ENCODE measurements at regions not wholly inside any gene's neighbourhood (a gene's known extent, or its start where the extent isn't known, plus 50 kb on each side); places are given as distances from the start of the nearest gene placed in this dataset.

DNA sequence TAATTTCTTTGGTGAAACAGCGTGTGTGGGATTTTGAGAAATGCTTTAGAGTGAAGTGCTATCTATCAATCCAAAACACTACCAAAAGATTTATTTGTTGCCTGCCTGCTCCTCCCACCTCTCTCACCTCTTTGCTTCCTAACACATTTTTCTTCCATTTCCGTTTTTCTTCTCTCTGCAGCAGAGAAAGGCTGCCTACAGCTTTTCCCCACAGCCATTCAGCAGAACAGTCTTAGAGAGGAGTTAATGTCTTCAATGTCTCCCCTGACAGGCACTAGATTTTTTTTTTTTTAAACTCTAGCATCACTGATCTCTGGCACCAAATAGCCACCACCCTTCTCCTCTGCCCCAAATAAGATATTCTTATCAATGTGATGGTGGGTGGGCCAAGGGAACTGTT, 327.8 kb upstream of the MAN1A1 start:
- no peak overlapping the region for H3K9ac ChIP-seq (ENCODE audit: low read length)
- H3K9me3 ChIP-seq (ENCODE audit: low read length): no peaks in the 10 kb centered on the region
- H3F3A ChIP-seq (ENCODE audit: insufficient read depth, low read length, poor library complexity, severe bottlenecking): no peaks in the 10 kb centered on the region
- H3K4me2 ChIP-seq (ENCODE audit: low read length): no peak overlapping the region
- H3K27ac ChIP-seq (ENCODE audit: low read length): no peak overlapping the region
- no peak for TF ChIP-seq MXI1 (conservative IDR thresholded peaks at IDR 0.05; ENCODE audit: poor library complexity, severe bottlenecking)
- no peak for TF ChIP-seq SMC3 (conservative IDR thresholded peaks at IDR 0.05; ENCODE audit: poor library complexity)
- no peak for TF ChIP-seq RAD21 (conservative IDR thresholded peaks at IDR 0.05)
- no peak for TF ChIP-seq EP300 (conservative IDR thresholded peaks at IDR 0.05; ENCODE audit: poor library complexity, severe bottlenecking)
- H3K27me3 ChIP-seq (ENCODE audit: insufficient read depth, low read depth, low read length): no peaks in the 10 kb centered on the region
- H3K79me2 ChIP-seq (replicated peaks; ENCODE audit: insufficient read depth, low read length): no peaks in the 10 kb centered on the region
- no peak overlapping the region for H3K4me3 ChIP-seq (ENCODE audit: low read length)
- H4K20me1 ChIP-seq (ENCODE audit: insufficient read depth): no peaks in the 10 kb centered on the region
- H3K36me3 ChIP-seq (ENCODE audit: insufficient read depth, low read length): no peaks in the 10 kb centered on the region
- no peaks in the 10 kb centered on the region for H3K9me2 ChIP-seq (ENCODE audit: insufficient read depth, low read length)
- H2AFZ ChIP-seq (ENCODE audit: low read depth, low read length): no peak overlapping the region

DNA sequence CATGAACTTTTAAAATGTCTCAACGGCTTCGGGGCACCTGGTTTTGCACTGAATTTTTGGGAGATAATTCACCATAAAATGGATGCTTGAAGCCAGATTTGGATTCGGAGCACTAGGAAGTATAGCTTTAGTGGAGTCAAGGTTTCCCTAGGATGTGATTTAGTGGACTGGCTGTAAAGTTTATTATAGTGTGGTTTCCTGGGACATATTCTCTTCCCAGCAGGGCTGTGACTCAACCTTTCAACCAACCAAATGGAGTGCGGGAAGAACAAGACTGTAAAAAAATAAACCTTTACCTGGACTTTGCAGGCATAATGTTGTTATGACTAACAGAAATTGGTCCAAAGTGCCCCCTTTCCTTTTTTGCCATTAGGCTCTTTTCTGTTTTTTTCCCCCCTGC, 327.4 kb upstream of the MAN1A1 start:
- no peak overlapping the region for H3K27ac ChIP-seq (ENCODE audit: low read length)
- no peaks in the 10 kb centered on the region for H4K20me1 ChIP-seq (ENCODE audit: insufficient read depth)
- H3K4me2 ChIP-seq (ENCODE audit: low read length): no peak overlapping the region
- no peak overlapping the region for H3K4me3 ChIP-seq (ENCODE audit: low read length)
- H3K9ac ChIP-seq (ENCODE audit: low read length): no peak overlapping the region
- H2AFZ ChIP-seq (ENCODE audit: low read depth, low read length): no peak overlapping the region
- TF ChIP-seq, protein P1, sequence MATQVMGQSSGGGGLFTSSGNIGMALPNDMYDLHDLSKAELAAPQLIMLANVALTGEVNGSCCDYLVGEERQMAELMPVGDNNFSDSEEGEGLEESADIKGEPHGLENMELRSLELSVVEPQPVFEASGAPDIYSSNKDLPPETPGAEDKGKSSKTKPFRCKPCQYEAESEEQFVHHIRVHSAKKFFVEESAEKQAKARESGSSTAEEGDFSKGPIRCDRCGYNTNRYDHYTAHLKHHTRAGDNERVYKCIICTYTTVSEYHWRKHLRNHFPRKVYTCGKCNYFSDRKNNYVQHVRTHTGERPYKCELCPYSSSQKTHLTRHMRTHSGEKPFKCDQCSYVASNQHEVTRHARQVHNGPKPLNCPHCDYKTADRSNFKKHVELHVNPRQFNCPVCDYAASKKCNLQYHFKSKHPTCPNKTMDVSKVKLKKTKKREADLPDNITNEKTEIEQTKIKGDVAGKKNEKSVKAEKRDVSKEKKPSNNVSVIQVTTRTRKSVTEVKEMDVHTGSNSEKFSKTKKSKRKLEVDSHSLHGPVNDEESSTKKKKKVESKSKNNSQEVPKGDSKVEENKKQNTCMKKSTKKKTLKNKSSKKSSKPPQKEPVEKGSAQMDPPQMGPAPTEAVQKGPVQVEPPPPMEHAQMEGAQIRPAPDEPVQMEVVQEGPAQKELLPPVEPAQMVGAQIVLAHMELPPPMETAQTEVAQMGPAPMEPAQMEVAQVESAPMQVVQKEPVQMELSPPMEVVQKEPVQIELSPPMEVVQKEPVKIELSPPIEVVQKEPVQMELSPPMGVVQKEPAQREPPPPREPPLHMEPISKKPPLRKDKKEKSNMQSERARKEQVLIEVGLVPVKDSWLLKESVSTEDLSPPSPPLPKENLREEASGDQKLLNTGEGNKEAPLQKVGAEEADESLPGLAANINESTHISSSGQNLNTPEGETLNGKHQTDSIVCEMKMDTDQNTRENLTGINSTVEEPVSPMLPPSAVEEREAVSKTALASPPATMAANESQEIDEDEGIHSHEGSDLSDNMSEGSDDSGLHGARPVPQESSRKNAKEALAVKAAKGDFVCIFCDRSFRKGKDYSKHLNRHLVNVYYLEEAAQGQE (IDR thresholded peaks at IDR 0.05; ENCODE audit: borderline replicate concordance): no peak
- TF ChIP-seq TAF1 (IDR thresholded peaks at IDR 0.05; ENCODE audit: low read depth) (no peak), EP300 (conservative IDR thresholded peaks at IDR 0.05; ENCODE audit: poor library complexity, severe bottlenecking) (no peak), EZH2 (IDR thresholded peaks at IDR 0.05; ENCODE audit: borderline replicate concordance, insufficient read depth, low read length, poor library complexity, severe bottlenecking) (no peak), POLR2AphosphoS5 (IDR thresholded peaks at IDR 0.05) (no peak), MXI1 (conservative IDR thresholded peaks at IDR 0.05; ENCODE audit: poor library complexity, severe bottlenecking) (no peak), SMC3 (conservative IDR thresholded peaks at IDR 0.05; ENCODE audit: poor library complexity) (no peak), RAD21 (conservative IDR thresholded peaks at IDR 0.05) (no peak)
- TF ChIP-seq, protein P2, sequence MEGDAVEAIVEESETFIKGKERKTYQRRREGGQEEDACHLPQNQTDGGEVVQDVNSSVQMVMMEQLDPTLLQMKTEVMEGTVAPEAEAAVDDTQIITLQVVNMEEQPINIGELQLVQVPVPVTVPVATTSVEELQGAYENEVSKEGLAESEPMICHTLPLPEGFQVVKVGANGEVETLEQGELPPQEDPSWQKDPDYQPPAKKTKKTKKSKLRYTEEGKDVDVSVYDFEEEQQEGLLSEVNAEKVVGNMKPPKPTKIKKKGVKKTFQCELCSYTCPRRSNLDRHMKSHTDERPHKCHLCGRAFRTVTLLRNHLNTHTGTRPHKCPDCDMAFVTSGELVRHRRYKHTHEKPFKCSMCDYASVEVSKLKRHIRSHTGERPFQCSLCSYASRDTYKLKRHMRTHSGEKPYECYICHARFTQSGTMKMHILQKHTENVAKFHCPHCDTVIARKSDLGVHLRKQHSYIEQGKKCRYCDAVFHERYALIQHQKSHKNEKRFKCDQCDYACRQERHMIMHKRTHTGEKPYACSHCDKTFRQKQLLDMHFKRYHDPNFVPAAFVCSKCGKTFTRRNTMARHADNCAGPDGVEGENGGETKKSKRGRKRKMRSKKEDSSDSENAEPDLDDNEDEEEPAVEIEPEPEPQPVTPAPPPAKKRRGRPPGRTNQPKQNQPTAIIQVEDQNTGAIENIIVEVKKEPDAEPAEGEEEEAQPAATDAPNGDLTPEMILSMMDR (IDR thresholded peaks at IDR 0.05; ENCODE audit: poor library complexity, severe bottlenecking): no peak
- no peaks in the 10 kb centered on the region for H3K9me2 ChIP-seq (ENCODE audit: insufficient read depth, low read length)
- H3F3A ChIP-seq (ENCODE audit: insufficient read depth, low read length, poor library complexity, severe bottlenecking): no peaks in the 10 kb centered on the region
- H3K9me3 ChIP-seq (ENCODE audit: low read length): no peaks in the 10 kb centered on the region
- no peaks in the 10 kb centered on the region for H3K27me3 ChIP-seq (ENCODE audit: insufficient read depth, low read depth, low read length)
- H3K79me2 ChIP-seq (replicated peaks; ENCODE audit: insufficient read depth, low read length): no peaks in the 10 kb centered on the region
- no peaks in the 10 kb centered on the region for H3K36me3 ChIP-seq (ENCODE audit: insufficient read depth, low read length)

DNA sequence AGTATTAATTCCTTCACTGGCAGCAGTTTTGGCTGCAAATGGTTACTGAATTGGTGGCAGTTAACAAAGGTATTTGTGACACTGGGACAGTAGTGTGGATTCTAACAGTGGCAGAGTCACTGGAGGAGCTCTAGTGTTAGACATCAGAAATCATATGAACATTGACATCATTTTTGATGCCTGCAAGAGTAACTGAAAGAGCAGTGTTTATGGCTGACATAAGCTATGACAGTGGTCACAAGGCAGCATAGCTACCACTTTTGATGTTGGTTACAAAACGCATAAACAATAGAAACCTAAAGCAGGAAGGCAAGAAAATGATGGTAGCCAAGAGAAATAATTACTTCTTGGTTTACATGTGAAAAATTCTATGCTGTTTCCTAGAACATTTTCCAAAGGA, 326.7 kb upstream of the MAN1A1 start:
- Histone ChIP-seq H3K9me3 (ENCODE audit: low read length) (no peaks in the 10 kb centered on the region), H3K4me2 (ENCODE audit: low read length) (no peak overlapping the region), H3K4me3 (ENCODE audit: low read length) (no peak overlapping the region), H3F3A (ENCODE audit: insufficient read depth, low read length, poor library complexity, severe bottlenecking) (no peaks in the 10 kb centered on the region), H3K27ac (ENCODE audit: low read length) (no peak overlapping the region), H3K79me2 (replicated peaks; ENCODE audit: insufficient read depth, low read length) (no peaks in the 10 kb centered on the region), H3K9me2 (ENCODE audit: insufficient read depth, low read length) (no peaks in the 10 kb centered on the region), H3K27me3 (ENCODE audit: insufficient read depth, low read depth, low read length) (no peaks in the 10 kb centered on the region), H2AFZ (ENCODE audit: low read depth, low read length) (no peak overlapping the region), H3K36me3 (ENCODE audit: insufficient read depth, low read length) (no peaks in the 10 kb centered on the region), H3K9ac (ENCODE audit: low read length) (no peak overlapping the region), H4K20me1 (ENCODE audit: insufficient read depth) (no peaks in the 10 kb centered on the region)
- TF ChIP-seq EZH2 (IDR thresholded peaks at IDR 0.05; ENCODE audit: borderline replicate concordance, insufficient read depth, low read length, poor library complexity, severe bottlenecking) (no peak), SMC3 (conservative IDR thresholded peaks at IDR 0.05; ENCODE audit: poor library complexity) (no peak), EP300 (conservative IDR thresholded peaks at IDR 0.05; ENCODE audit: poor library complexity, severe bottlenecking) (no peak), MXI1 (conservative IDR thresholded peaks at IDR 0.05; ENCODE audit: poor library complexity, severe bottlenecking) (no peak), RAD21 (conservative IDR thresholded peaks at IDR 0.05) (no peak), POLR2AphosphoS5 (IDR thresholded peaks at IDR 0.05) (no peak), TAF1 (IDR thresholded peaks at IDR 0.05; ENCODE audit: low read depth) (no peak)
- TF ChIP-seq, protein P1 (IDR thresholded peaks at IDR 0.05; ENCODE audit: borderline replicate concordance): no peak
- TF ChIP-seq, protein P2 (IDR thresholded peaks at IDR 0.05; ENCODE audit: poor library complexity, severe bottlenecking): no peak

Measured in neural cell (in vitro differentiated cells).